HEK293 (cell line): ENCODE measurements at regions not wholly inside any gene's neighbourhood (a gene's known extent, or its start where the extent isn't known, plus 50 kb on each side); places are given as distances from the start of the nearest gene placed in this dataset.

Source experiments
- CTCF ChIA-PET: fragments of 350-600 bp; formaldehyde crosslinking; extraction: SDS; loops from one replicate; lab custom pipeline; 2021; ENCODE audit warnings: antibody characterized with exemption; lab: Yijun Ruan, JAX
- POLR2A ChIA-PET: fragments of 300-600 bp; formaldehyde crosslinking; extraction: SDS; loops from one replicate; lab custom pipeline; 2020; ENCODE audit warnings: antibody characterized with exemption, inconsistent platforms; lab: Yijun Ruan, JAX
- H3K27ac ChIP-seq: fragments of 200-500 bp; sonication (Bioruptor generic); 2 replicates; pipeline ENCODE4 v1.5.1; 2014; ENCODE audit warnings: low read depth, low read length, control low read depth, inconsistent platforms; ENCODE audit errors: extremely low read depth
- H3K36me3 ChIP-seq, 2 experiments: fragments of 200-500 bp in 1 of 2; sonication (Bioruptor generic) in 1 of 2; 1 replicate in 1 of 2; 2 replicates in 1 of 2; pipeline ENCODE4 v1.5.1; 2014 to 2017; ENCODE audit warnings: inconsistent platforms in 2 of 2, low read length in 2 of 2; ENCODE audit not compliant: control insufficient read depth in 2 of 2, insufficient read depth in 1 of 2
- H3K4me1 ChIP-seq: fragments of 200-500 bp; sonication (Bioruptor generic); 2 replicates; pipeline ENCODE4 v1.5.1; 2014; ENCODE audit warnings: mild to moderate bottlenecking, low read length, inconsistent platforms; ENCODE audit not compliant: control insufficient read depth, insufficient read depth
- H3K4me3 ChIP-seq: 2 replicates; pipeline ENCODE4 v1.5.1; 2011; ENCODE audit warnings: low read depth, mild to moderate bottlenecking, control low read depth, low read length, moderate library complexity
- H3K9me3 ChIP-seq: fragments of 200-500 bp; sonication (Bioruptor generic); 2 replicates; pipeline ENCODE4 v1.5.1; 2014; ENCODE audit warnings: low read depth, low read length, inconsistent platforms; ENCODE audit not compliant: control insufficient read depth, insufficient read depth
- ATF2 ChIP-seq: fragments of 450-650 bp; formaldehyde crosslinking; IDR thresholded peaks from 2 replicates; pipeline ENCODE4 v1.5.1; 2016; ENCODE audit warnings: missing biosample characterization, missing genetic modification characterization, low read depth
- IKZF3 ChIP-seq: fragments of 450-650 bp; IDR thresholded peaks from 2 replicates; pipeline ENCODE4 v1.5.0; 2018; ENCODE audit warnings: missing biosample characterization, mild to moderate bottlenecking, missing genetic modification characterization, moderate library complexity
- PATZ1 ChIP-seq: fragments of 450-650 bp; formaldehyde crosslinking; IDR thresholded peaks from 2 replicates; pipeline ENCODE4 v1.5.1; 2016; ENCODE audit warnings: missing biosample characterization, missing genetic modification characterization
- PRDM1 ChIP-seq: fragments of 450-650 bp; formaldehyde crosslinking; IDR thresholded peaks from 2 replicates; pipeline ENCODE4; 2016; ENCODE audit warnings: missing biosample characterization, missing genetic modification characterization
- TCF7L2 ChIP-seq: IDR thresholded peaks from 2 replicates; pipeline ENCODE4 v1.6.1; 2011; ENCODE audit warnings: low read depth, mild to moderate bottlenecking, inconsistent platforms, low read length, moderate library complexity, borderline replicate concordance
- ZBTB17 ChIP-seq: fragments of 450-650 bp; formaldehyde crosslinking; IDR thresholded peaks from 2 replicates; pipeline ENCODE4 v1.5.1; 2016; ENCODE audit warnings: missing biosample characterization, missing genetic modification characterization
- ZNF114 ChIP-seq: fragments of 450-650 bp; formaldehyde crosslinking; IDR thresholded peaks from 2 replicates; pipeline ENCODE4 v1.5.0; 2017; ENCODE audit warnings: missing biosample characterization, missing genetic modification characterization
- ZNF169 ChIP-seq: fragments of 450-650 bp; formaldehyde crosslinking; IDR thresholded peaks from 2 replicates; pipeline ENCODE4 v1.5.1; 2016; ENCODE audit warnings: missing biosample characterization, missing genetic modification characterization
- ZNF184 ChIP-seq: fragments of 450-650 bp; IDR thresholded peaks from 2 replicates; pipeline ENCODE4 v1.5.1; 2018; ENCODE audit warnings: missing biosample characterization, mild to moderate bottlenecking, missing genetic modification characterization
- ZNF2 ChIP-seq: fragments of 450-650 bp; formaldehyde crosslinking; IDR thresholded peaks from 2 replicates; pipeline ENCODE4 v1.5.1; 2016; ENCODE audit warnings: missing biosample characterization, missing genetic modification characterization
- ZNF23 ChIP-seq: fragments of 450-650 bp; formaldehyde crosslinking; IDR thresholded peaks from 2 replicates; pipeline ENCODE4 v1.5.1; 2016; ENCODE audit warnings: missing biosample characterization, missing genetic modification characterization, borderline replicate concordance
- ZNF341 ChIP-seq: fragments of 450-650 bp; formaldehyde crosslinking; IDR thresholded peaks from 2 replicates; pipeline ENCODE4; 2016; ENCODE audit warnings: low read depth, missing biosample characterization, missing genetic modification characterization
- ZNF362 ChIP-seq: fragments of 450-650 bp; formaldehyde crosslinking; IDR thresholded peaks from 2 replicates; pipeline ENCODE4 v1.5.1; 2016; ENCODE audit warnings: missing biosample characterization, missing genetic modification characterization
- ZNF416 ChIP-seq: fragments of 450-650 bp; formaldehyde crosslinking; IDR thresholded peaks from 2 replicates; pipeline ENCODE4 v1.5.1; 2016; ENCODE audit warnings: missing biosample characterization, missing genetic modification characterization
- ZNF48 ChIP-seq: fragments of 450-650 bp; formaldehyde crosslinking; IDR thresholded peaks from 2 replicates; pipeline ENCODE4 v1.5.1; 2016; ENCODE audit warnings: missing biosample characterization, missing genetic modification characterization
- ZNF555 ChIP-seq: fragments of 450-650 bp; formaldehyde crosslinking; conservative IDR thresholded peaks from 2 replicates; pipeline ENCODE4 v1.5.1; 2017; ENCODE audit warnings: missing biosample characterization, mild to moderate bottlenecking, missing genetic modification characterization, inconsistent platforms
- ZNF664 ChIP-seq: fragments of 450-650 bp; formaldehyde crosslinking; IDR thresholded peaks from 2 replicates; pipeline ENCODE4 v1.5.1; 2016; ENCODE audit warnings: missing biosample characterization, missing genetic modification characterization
- ZNF677 ChIP-seq: fragments of 450-650 bp; IDR thresholded peaks from 2 replicates; pipeline ENCODE4 v1.5.0; 2018; ENCODE audit warnings: missing biosample characterization, mild to moderate bottlenecking, missing genetic modification characterization, moderate library complexity
- ZNF747 ChIP-seq: fragments of 450-650 bp; formaldehyde crosslinking; IDR thresholded peaks from 2 replicates; pipeline ENCODE4 v1.5.1; 2016; ENCODE audit warnings: missing biosample characterization, missing genetic modification characterization
- ZNF76 ChIP-seq: fragments of 450-650 bp; formaldehyde crosslinking; IDR thresholded peaks from 2 replicates; pipeline ENCODE4; 2016; ENCODE audit warnings: low read depth, missing biosample characterization, missing genetic modification characterization, borderline replicate concordance
- ZNF768 ChIP-seq: fragments of 450-650 bp; formaldehyde crosslinking; IDR thresholded peaks from 2 replicates; pipeline ENCODE4 v1.5.1; 2018; ENCODE audit warnings: missing biosample characterization, mild to moderate bottlenecking, missing genetic modification characterization

- TF ChIP-seq ZNF747 (tag by site-specific recombination) (no peak), ZNF362 (tag by site-specific recombination) (no peak), ZNF341 (tag by site-specific recombination) (no peak), ZNF768 (no peak), TCF7L2 (no peak), ZNF169 (tag by site-specific recombination) (no peak)
These were observed 296.8 kb downstream of the IDS start (continued) for GRCh38 chrX:149208307-149208706.

GRCh38 chrX:149207518-149207917 lies 297.6 kb downstream of the IDS start:
- no peak for TF ChIP-seq ZNF48 (tag by site-specific recombination)
- no peak for TF ChIP-seq IKZF3 (tag by site-specific recombination)
- TF ChIP-seq ZNF416, result no peak
- no peak for TF ChIP-seq ZNF76 (tag by site-specific recombination)
- no peak for TF ChIP-seq ZBTB17 (tag by site-specific recombination)
- no peak for TF ChIP-seq ZNF555 (tag by site-specific recombination)
- no peak for TF ChIP-seq ZNF184 (tag by site-specific recombination)
- no peak for TF ChIP-seq ZNF747 (tag by site-specific recombination)
- no peak for TF ChIP-seq ZNF2
- TF ChIP-seq ZNF677, result no peak
- no peak for TF ChIP-seq PATZ1 (tag by site-specific recombination)
- no peak for TF ChIP-seq ZNF664 (tag by site-specific recombination)
- TF ChIP-seq ZNF114, result no peak
- H3K36me3 ChIP-seq, result no peaks in the 10 kb centered on the region
- peaks cover 3% of the 10 kb centered on the region; the same call in 1 of the 2 replicates for H3K9me3 ChIP-seq
- no peaks in the 10 kb centered on the region for H3K4me1 ChIP-seq
- ChIA-PET POLR2A (no interaction called here), CTCF (no interaction called here)
- H3K27ac ChIP-seq, result no peak overlapping the region
- H3K4me3 ChIP-seq, result no peak overlapping the region

- Histone ChIP-seq H3K4me1 (no peaks in the 10 kb centered on the region), H3K36me3 (no peaks in the 10 kb centered on the region), H3K4me3 (no peak overlapping the region), H3K27ac (no peak overlapping the region), H3K9me3 (peaks cover 3% of the 10 kb centered on the region; the same call in 1 of the 2 replicates)
- ChIA-PET CTCF (no interaction called here), POLR2A (no interaction called here)
- TF ChIP-seq PRDM1 (tag by site-specific recombination) (0 out of 2 replicates have a peak, but pooled peaks have one; percentile 18), ATF2 (tag by site-specific recombination) (no peak), ZNF23 (tag by site-specific recombination) (no peak)
These were observed 299.2 kb downstream of the IDS start for GRCh38 chrX:149205937-149206336.
